ENCODE measurements at regions not wholly inside any gene's neighbourhood (a gene's known extent, or its start where the extent isn't known, plus 50 kb on each side); places are given as distances from the start of the nearest gene placed in this dataset.

GRCh38 chr21:17371450-17371849 lies 141.4 kb upstream of the CXADR start:
- intact Hi-C loops (cut with DNase I, micrococcal nuclease): no loop called here
- no peak overlapping the region for H3K4me3 ChIP-seq
- DNase-seq: no peak
- ATAC-seq: no peak
- TF ChIP-seq CTCF (IDR thresholded peaks at IDR 0.05): no peak
- no peaks in the 10 kb centered on the region for H3K36me3 ChIP-seq (ENCODE audit: low read depth)
- no peaks in the 10 kb centered on the region for H3K9me3 ChIP-seq
- no peaks in the 10 kb centered on the region for H3K4me1 ChIP-seq (ENCODE audit: low read depth)

- Histone ChIP-seq H3K4me3 (no peak overlapping the region), H3K9me3 (no peaks in the 10 kb centered on the region), H3K4me1 (ENCODE audit: low read depth) (no peaks in the 10 kb centered on the region), H3K36me3 (ENCODE audit: low read depth) (no peaks in the 10 kb centered on the region)
- DNase-seq: no peak
- ATAC-seq: no peak
- intact Hi-C loops (cut with DNase I, micrococcal nuclease): no loop called here
- no peak for TF ChIP-seq CTCF (IDR thresholded peaks at IDR 0.05)
These were observed 140.6 kb upstream of the CXADR start for GRCh38 chr21:17372200-17372599.

GRCh38 chr21:17386498-17386897 lies 126.3 kb upstream of the CXADR start:
- no peak overlapping the region for H3K4me3 ChIP-seq
- DNase-seq (no peak), ATAC-seq (no peak)
- H3K4me1 ChIP-seq (ENCODE audit: low read depth): no peaks in the 10 kb centered on the region
- no peaks in the 10 kb centered on the region for H3K36me3 ChIP-seq (ENCODE audit: low read depth)
- no peaks in the 10 kb centered on the region for H3K9me3 ChIP-seq
- intact Hi-C loops (cut with DNase I, micrococcal nuclease): loop anchor here in 1 of 2 donors (5.0 kb wide), 1 partner anchor 206 kb away; no protein-coding TSS in a partner anchor
- TF ChIP-seq CTCF (IDR thresholded peaks at IDR 0.05): no peak

GRCh38 chr21:17387030-17387617 lies 125.7 kb upstream of the CXADR start:
- ATAC-seq (peak; percentile 85), DNase-seq (peak in 1 of 3 donors; percentile 88)
- H3K4me1 ChIP-seq (ENCODE audit: low read depth): no peaks in the 10 kb centered on the region
- TF ChIP-seq CTCF (IDR thresholded peaks at IDR 0.05): peak; percentile 40
- no peaks in the 10 kb centered on the region for H3K36me3 ChIP-seq (ENCODE audit: low read depth)
- no peaks in the 10 kb centered on the region for H3K9me3 ChIP-seq
- intact Hi-C loops (cut with DNase I, micrococcal nuclease): loop anchor here in 1 of 2 donors (5.0 kb wide), 1 partner anchor 205 kb away; no protein-coding TSS in a partner anchor
- H3K4me3 ChIP-seq: no peak overlapping the region

GRCh38 chr21:17388226-17388625 lies 124.6 kb upstream of the CXADR start:
- no peak overlapping the region for H3K4me3 ChIP-seq
- DNase-seq (no peak), ATAC-seq (no peak)
- H3K9me3 ChIP-seq: no peaks in the 10 kb centered on the region
- intact Hi-C loops (cut with DNase I, micrococcal nuclease): loop anchor here in 1 of 2 donors (5.0 kb wide), 1 partner anchor 204 kb away; no protein-coding TSS in a partner anchor
- TF ChIP-seq CTCF (IDR thresholded peaks at IDR 0.05): no peak
- H3K36me3 ChIP-seq (ENCODE audit: low read depth): no peaks in the 10 kb centered on the region
- H3K4me1 ChIP-seq (ENCODE audit: low read depth): no peaks in the 10 kb centered on the region

All from mucosa of descending colon (tissue), 3 donors.